GM18868 (cell line): ENCODE measurements at regions not wholly inside any gene's neighbourhood (a gene's known extent, or its start where the extent isn't known, plus 50 kb on each side); places are given as distances from the start of the nearest gene placed in this dataset.

Experiments used
- ATAC-seq: cut with Tn5 transposase; IDR thresholded peaks from one replicate; pipeline ENCODE4 v1.9.1; 2021; ENCODE audit warnings: mild to moderate bottlenecking, moderate library complexity; ENCODE audit not compliant: unreplicated experiment

GRCh38 chr1:38352869-38353268, 306.3 kb upstream of the POU3F1 start:
- ATAC-seq = no peak

DNA sequence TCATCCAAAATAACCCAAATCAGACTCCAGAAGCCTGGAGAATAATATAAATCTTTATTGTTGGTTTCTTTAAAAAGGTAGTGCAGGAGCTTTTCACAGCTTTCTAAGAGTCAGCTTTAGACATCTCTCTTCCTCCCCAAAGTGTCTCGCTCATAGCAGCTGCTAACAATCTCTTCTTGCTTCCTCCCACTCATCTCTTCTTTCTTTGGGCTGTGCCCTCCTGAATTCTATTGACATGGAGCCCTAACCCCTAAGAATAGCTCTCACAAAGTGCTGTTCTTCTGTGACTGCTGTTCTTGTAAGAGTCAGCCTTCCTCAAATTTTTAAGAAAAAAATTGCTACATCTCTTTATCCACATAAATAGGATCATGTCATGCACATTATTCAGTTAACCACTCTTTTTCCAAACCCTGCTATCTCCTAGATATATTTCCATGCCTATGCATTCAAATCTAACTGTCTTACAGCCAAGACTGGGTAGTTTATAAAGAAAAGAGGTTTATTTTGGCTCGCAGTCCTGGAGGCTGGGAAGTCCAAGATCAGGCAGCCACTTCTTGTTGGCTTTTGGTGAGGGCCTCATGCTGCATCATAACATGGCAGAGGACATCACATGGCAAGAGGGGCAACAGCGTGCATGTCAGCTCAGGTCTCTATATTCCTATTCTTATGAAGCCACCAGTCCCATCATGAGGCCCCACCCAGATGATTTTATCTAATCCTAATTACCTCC, 301.0 kb upstream of the POU3F1 start:
- no peak for ATAC-seq

GRCh38 chr1:38344716-38345115, 298.1 kb upstream of the POU3F1 start:
- no peak for ATAC-seq

DNA sequence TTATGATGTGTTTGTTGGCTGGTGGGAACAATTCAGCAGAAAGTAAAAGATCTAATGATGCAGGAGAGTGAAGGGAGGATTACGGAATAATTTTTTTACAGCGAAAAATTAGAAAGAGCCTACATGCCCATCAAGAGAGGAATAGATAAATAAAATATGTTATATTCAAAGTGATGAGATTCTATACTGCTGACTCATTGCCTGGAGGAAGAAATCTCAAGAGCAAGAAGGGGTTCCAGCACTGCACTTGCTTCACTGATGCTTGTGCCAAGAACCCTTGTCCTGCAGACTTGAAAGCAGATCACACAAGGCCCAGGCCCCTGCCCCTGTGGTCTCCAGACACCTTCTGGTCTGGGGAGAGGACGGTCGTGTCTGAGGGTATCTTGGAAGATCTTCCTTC, 295.1 kb upstream of the POU3F1 start:
- ATAC-seq = no peak

- ATAC-seq = no peak
Measured at GRCh38 chr1:38340409-38340808, 293.8 kb upstream of the POU3F1 start.

GRCh38 chr1:38337711-38338110, 291.1 kb upstream of the POU3F1 start:
- ATAC-seq = no peak

DNA sequence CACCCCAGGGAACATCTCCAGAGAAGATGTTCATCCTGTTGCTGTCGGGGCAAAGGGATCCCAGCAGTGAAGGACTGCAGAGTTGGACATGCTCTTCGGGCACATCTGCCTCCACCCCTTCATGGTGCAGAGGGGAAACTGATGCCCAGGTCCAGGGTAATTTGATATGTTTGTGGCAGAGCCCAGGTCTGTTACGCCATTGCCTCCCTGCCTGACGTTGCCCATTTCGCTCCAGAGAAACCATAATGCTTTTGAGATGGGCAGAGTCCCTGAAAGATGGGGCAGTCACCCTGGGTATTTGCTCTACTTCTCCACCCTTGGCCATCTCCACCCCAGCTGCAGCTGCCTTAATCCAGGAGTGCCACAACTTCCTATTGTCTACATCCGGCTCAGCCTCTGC, 290.4 kb upstream of the POU3F1 start:
- no peak for ATAC-seq

DNA sequence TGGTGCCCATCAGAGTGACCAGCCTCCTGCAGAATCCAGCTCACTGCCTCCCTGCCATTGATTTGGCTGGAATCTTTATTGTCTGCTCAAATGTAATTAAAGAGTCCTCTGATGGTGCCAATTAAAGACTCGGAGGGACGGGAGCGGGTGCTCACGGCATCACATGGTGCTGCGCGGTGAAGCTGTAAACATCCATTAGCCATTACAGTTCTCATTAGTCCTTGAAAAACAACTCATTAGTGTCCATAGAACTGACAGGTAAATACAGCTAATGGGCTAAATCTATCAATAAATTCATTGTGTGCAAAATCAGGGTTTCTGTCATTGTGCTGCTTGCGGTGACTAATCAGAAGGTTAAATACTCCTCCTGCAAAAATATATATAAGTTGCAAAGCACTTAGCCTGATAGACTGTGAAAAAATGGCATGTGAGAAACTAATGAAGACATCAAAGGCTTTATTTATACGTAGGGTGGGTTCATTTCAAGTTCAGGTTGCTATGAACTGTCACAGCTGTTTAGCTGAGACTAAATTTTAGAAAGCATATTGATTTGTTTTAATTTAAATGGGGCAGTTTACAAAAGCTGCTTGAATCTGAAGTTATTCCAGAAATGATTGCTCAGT, 289.8 kb upstream of the POU3F1 start:
- no peak for ATAC-seq

DNA sequence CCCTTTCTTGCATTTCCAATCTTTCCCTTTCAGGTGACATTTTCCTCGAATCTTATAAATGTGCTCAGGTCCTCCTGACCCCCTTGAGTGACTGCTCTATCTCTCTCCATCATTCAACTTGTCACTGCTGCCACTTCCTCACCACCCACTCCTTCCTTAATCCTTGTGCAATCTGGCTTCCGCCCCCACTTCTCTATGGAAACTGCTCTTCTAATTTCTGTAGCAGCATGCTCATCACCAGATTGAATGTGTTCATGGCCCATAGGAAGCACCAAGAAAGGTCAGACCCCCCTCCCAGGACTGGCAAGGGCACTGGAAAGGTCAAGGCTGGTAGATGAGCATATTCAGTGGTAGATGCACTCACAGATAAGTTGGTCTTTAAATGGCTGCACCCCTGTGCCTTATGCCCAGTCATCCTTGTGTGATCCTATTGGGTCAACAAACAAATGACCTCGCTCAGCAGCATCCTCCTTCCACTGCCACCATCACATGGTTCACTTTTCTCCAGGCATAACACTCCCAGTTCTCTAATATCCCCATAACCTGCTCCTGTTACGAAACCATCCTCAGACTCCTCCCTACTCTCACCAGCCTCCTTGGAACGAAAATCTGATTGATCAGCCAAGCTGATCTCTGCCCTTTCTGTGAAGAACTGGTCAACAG, 288.5 kb upstream of the POU3F1 start:
- ATAC-seq = no peak

- ATAC-seq = no peak
Measured at GRCh38 chr1:38332649-38333310, 286.2 kb upstream of the POU3F1 start.

DNA sequence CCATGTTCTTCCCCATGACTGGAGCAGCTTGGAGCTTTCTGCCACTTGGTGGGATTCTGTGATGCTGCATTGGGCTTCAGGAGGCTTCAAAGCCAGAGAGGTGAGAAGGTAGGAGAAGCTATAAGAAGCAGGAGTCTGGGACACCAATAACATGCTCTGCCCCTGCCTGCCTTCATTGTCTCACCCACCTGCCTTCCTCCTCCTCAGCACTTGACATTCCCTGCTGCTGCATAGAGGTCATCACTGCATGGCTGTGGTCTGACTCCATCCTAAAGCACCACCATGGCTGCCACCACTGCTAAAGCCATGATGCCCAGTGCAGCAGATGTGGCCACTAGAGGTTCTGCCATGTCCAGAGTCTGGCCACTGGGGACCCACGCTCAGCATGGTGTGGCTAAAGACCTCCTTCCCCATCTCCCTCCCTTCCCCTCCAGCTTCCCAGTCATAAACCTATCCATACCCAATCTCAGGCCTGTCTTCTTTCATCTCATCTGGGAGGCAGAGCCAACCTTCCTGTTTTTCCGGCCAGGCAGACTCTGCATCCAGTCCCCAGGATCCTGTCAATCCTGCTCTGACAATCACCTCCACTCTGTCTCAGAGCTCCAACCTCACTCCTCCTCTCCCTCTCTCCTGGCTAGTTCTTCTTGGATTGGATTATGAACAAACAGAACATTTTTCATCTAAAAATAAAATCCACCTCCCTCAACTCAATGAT, 285.1 kb upstream of the POU3F1 start:
- ATAC-seq = no peak

DNA sequence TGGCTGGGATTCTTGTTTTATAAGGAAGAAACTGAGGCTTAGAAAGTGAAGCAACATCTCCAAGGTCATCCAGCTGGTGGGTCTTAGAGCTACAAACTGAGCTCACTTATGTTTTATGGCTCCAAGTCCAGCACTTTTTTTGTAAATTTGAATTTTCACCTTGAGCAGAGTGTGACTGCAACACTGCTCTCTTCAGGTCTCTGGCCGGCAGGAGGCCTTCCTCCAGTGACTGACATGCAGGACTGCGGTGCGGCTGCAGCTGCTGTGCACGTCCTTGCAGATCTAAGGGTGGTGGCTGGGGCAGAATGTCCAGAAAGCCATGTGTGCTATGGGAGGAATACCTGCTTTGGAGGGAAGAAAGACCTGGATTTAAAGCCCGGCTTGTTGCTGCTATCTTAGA, 284.2 kb upstream of the POU3F1 start:
- no peak for ATAC-seq

DNA sequence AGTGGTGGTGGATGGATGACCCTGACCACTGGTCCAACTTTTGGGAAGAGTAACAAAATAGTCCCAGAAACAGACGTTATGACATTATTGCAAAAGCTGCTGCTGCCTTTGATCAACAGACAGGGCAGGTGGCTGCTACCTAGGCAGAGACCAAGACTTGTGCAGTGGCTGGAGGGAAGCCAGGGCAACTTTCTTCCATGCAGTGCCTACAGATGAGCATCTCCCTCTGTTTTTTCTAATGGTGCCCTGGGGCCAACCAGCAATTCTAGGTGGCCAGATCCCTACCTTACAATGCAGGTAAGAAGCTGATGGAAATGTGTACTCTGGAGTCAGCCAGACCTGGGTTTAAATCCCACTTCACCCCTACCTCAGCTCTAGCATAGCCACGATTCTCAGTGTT, 283.1 kb upstream of the POU3F1 start:
- ATAC-seq = no peak

GRCh38 chr1:38328278-38329035, 281.9 kb upstream of the POU3F1 start:
- no peak for ATAC-seq

DNA sequence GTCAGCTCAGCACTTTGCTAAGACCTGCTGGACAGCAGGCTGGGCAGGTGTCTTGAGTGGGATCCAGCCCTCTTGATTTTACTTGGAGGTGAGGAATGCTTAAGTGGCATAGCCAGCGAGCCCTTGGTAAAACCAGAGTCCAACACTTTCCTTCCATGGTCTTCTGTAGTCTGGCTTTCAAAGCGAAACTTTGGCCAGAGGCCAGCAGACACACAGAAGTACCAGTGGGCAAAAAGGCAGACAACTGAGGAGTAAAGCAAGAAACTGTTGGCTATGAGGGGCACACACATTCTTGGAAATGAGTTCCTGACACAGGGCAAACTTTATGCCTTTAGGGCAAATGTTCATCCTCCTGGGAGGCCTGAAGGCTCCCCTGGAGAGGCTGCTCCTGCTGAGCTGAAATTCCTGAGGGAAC, 281.0 kb upstream of the POU3F1 start:
- no peak for ATAC-seq

DNA sequence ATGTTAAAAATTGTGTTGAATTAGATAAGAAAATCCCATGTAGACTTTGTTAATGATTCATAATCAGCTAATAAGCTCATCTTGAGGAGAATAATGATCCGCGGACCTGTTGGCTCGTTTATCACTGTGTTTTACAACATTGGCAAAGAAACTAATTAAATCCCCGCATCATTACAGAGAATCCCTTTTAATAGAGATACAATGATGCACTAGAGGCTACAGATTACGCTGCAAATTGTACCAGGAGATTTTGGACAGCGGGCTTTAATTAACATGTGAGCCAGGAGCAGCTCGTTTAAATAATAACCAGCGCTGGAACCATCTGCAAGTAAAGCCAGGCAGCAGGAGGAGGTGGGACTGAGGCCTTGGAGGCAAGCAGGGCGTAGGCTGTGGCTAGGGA, 280.3 kb upstream of the POU3F1 start:
- ATAC-seq = no peak

DNA sequence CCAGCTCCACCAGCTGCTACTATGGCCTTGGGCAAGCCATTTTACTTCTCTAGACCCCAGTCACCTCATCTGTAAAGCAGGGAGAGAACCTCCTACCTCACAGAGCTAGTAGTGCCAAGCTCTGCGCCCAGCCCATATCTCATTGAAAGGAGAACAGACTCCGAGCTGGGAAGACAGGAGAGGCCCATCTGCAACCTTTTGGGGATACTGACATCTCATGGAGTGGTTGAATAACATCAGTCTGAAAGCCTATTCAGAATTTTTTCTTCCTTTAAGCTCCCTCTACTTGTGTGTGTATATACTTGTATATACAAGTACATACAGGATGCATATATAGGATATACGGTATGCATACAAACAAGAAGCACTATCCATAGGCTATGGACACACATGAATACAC, 279.5 kb upstream of the POU3F1 start:
- no peak for ATAC-seq

GRCh38 chr1:38312753-38313152, 266.2 kb upstream of the POU3F1 start:
- no peak for ATAC-seq

DNA sequence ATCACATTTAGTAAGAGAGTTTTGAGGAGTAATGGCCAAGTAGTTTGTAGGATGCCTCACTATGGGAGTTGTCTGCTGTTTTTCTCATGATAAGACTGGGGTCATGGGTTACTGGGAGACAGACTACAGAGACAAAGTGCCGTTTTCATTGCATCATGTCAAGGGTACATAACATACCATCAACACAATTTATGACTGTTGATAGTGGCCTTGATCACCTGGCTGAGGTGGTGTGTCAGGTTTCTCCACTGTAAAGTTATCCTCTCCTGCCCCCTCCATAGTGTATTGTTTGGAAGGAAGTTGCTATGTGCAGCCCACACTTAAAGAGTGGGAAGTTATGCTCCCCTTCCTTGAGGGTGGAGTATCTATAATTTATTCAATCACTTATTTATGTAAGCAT, 263.5 kb upstream of the POU3F1 start:
- ATAC-seq = no peak

DNA sequence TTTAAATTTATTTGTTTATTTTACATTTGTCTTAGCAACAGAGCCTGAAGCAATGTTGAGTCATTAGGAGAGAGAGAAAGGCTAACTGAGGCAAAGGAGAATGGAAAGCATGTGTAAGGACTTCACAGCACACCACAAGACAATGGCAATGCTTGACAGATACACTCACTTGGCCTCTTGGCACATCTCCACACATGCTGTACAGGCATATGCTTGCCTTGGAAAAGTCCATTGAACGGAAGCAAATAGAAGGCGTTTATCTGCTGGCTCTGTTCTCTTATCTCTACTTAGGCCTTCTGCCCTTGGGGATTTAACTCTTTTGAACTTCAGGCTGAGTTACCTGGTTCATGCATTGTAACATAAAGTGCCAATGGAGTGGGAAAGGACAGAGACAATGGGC, 262.2 kb upstream of the POU3F1 start:
- no peak for ATAC-seq
